GM21717 (cell line): ENCODE measurements at regions not wholly inside any gene's neighbourhood (a gene's known extent, or its start where the extent isn't known, plus 50 kb on each side); places are given as distances from the start of the nearest gene placed in this dataset.
"Not testable (repeated sequence)": the region's sequence is repeated elsewhere in the genome, so short reads cannot be mapped to it uniquely, and the experiment has no call there.

Experiments
- ATAC-seq: cut with Tn5 transposase; IDR thresholded peaks from one replicate; pipeline ENCODE4 v1.9.1; 2021; ENCODE audit warnings: mild to moderate bottlenecking, moderate library complexity; ENCODE audit not compliant: unreplicated experiment

- not testable (repeated sequence) for ATAC-seq
Observed at GRCh38 chr18:44362213-44362612, 318.5 kb upstream of the SETBP1 start.

DNA sequence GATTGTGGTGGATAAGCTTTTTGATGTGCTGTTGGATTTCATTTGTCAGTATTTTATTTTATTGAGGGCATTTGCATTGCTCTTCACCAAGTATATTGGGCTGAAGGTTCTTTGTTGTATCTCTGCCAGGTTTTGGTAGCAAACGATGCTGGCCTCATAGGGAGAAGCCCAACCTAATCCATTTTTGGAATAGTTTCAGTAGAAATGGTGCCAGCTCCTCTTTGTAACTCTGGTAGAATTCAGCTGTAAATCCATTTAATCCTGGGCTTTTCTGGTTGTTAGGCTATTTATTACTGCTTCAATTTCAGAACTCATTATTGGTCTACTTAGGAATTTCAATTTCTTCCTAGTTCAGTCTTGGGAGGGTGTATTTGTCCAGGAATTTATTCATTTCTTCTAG lies 309.8 kb upstream of the SETBP1 start:
- no peak for ATAC-seq

GRCh38 chr18:44374966-44375365 lies 305.7 kb upstream of the SETBP1 start:
- ATAC-seq = no peak

GRCh38 chr18:44386401-44386800 lies 294.3 kb upstream of the SETBP1 start:
- ATAC-seq = no peak

GRCh38 chr18:44388329-44388728 lies 292.4 kb upstream of the SETBP1 start:
- no peak for ATAC-seq

- no peak for ATAC-seq
Observed at GRCh38 chr18:44392933-44393332, 287.8 kb upstream of the SETBP1 start.

DNA sequence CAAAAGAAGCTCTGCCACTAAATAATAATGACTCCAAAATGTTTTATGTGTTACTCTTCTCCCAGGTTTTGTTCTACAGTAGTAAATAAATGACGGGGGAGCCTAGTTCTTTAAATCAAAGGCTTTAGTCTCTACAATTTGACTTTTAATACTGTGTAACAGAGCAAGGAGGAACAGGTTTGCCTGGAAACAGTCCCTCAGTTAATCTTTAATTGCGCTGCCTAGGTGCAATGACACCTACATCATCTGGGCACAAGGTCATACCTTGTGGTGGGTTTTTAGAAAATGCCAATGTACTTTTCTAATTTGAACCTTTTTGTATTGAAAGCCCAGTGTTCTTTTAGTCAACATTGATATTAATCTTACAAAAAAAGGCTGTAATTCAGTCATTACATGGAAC lies 287.3 kb upstream of the SETBP1 start:
- no peak for ATAC-seq

GRCh38 chr18:44396550-44396949 lies 284.1 kb upstream of the SETBP1 start:
- no peak for ATAC-seq

DNA sequence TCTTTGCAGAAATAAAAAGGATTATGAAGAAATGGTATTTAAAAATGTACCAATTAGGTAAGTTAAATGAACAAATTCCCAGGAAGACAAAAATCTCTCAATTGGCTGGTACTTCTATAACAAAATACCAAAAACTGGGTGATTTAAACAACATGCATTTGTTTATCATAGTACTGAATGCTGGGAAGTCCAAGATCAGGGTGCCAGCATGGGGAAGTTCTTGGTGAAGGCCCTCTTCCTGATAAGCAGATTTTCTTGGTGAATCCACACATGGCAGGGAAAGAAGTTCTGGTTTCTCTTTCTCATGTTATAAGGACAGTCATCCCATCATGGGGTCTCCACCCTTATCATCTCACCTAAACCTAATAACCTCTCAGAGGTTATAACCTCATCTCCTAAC lies 271.6 kb upstream of the SETBP1 start:
- no peak for ATAC-seq

- ATAC-seq = no peak
Observed at GRCh38 chr18:44409515-44409914, 271.2 kb upstream of the SETBP1 start.

- no peak for ATAC-seq
Observed at GRCh38 chr18:44410740-44411139, 269.9 kb upstream of the SETBP1 start.

GRCh38 chr18:44411262-44411905 lies 269.3 kb upstream of the SETBP1 start:
- ATAC-seq = no peak

GRCh38 chr18:44411976-44412375 lies 268.7 kb upstream of the SETBP1 start:
- no peak for ATAC-seq

DNA sequence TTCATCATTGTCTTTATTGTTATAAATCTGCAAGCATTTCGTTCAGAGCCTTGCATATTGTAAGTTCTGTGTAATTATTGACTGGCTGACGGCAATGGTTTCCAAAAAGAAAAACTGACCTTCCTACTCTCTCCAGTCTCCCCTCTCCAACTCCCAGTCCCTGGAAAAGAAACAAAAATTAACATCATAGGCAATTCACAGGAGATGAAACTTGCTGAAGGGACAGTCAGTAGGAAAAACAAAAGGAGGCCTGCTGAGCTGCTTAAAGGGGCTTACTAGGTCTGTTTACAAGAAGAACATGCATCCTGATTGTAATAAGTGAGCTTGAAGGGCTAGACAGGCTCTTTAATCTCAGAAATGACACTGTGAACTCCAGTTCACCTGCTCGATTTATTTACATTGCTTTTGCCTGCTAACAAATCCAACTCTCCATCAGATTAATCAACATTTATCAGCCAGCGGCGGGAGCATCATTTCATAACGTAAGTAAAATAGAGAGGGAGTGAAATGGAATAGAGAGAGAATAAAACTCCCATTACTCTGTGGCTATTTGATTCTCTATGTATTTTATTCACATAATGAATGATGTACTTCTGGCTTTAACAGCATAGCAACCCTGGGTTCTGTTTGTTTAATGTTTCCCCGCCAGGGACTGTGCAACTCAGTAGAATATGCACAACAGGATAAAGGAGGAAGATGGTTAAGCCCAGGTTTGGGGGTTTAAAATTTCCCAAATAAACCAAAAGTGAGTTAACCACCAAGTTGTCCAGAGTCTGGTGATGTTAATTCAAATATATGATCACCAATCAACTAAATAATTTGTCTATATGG lies 256.7 kb upstream of the SETBP1 start:
- no peak for ATAC-seq

GRCh38 chr18:44424645-44425035 lies 256.0 kb upstream of the SETBP1 start:
- ATAC-seq = no peak

GRCh38 chr18:44425161-44425560 lies 255.5 kb upstream of the SETBP1 start:
- ATAC-seq = no peak

GRCh38 chr18:44437603-44438002 lies 243.1 kb upstream of the SETBP1 start:
- ATAC-seq = no peak

- no peak for ATAC-seq
Observed at GRCh38 chr18:44450226-44450625, 230.5 kb upstream of the SETBP1 start.

DNA sequence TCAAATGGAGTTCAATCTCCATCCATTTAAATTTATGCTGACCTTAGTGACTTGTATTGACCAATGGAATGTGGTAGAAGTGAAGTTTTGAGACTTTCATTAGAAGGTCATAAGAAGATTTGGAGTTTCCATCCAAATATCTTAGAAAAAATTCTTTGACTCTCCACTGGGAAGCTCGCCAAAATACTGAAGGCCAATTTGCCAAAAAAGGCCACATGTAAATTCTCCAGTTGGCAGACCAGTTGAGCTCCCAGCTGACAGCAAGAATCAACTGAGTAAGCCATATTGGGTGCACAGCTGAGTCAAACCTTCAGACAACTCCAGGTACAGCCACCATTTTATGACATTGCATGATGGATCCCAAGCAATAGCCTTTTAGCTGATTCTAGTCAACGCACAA lies 228.3 kb upstream of the SETBP1 start:
- ATAC-seq = no peak

- no peak for ATAC-seq
Observed at GRCh38 chr18:44453505-44453904, 227.2 kb upstream of the SETBP1 start.

- no peak for ATAC-seq
Observed at GRCh38 chr18:44458777-44459176, 221.9 kb upstream of the SETBP1 start.

- ATAC-seq = no peak
Observed at GRCh38 chr18:44464398-44465180, 216.1 kb upstream of the SETBP1 start.
